ENCODE measurements at regions not wholly inside any gene's neighbourhood (a gene's known extent, or its start where the extent isn't known, plus 50 kb on each side); places are given as distances from the start of the nearest gene placed in this dataset.

DNA sequence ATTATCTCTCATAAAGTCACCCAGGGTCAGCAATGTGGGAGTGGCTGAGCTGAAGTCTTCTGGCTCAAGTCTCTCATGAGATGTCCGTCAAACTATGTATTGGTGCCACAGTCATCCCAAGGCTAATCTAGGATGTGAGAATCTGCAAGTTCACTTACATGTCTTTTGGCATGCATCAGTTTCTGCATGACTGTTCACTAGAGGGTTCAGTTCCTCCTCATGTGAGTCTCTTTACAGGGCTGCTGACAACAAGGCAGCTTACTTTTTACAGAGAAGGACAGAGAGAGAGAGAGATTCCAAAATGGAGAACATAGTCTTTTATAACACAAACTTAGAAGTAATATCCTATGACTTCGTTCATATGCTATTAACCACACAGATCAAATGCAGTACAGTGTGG, 328.8 kb upstream of the SLITRK1 start:
- TF ChIP-seq, protein P1, sequence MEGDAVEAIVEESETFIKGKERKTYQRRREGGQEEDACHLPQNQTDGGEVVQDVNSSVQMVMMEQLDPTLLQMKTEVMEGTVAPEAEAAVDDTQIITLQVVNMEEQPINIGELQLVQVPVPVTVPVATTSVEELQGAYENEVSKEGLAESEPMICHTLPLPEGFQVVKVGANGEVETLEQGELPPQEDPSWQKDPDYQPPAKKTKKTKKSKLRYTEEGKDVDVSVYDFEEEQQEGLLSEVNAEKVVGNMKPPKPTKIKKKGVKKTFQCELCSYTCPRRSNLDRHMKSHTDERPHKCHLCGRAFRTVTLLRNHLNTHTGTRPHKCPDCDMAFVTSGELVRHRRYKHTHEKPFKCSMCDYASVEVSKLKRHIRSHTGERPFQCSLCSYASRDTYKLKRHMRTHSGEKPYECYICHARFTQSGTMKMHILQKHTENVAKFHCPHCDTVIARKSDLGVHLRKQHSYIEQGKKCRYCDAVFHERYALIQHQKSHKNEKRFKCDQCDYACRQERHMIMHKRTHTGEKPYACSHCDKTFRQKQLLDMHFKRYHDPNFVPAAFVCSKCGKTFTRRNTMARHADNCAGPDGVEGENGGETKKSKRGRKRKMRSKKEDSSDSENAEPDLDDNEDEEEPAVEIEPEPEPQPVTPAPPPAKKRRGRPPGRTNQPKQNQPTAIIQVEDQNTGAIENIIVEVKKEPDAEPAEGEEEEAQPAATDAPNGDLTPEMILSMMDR (IDR thresholded peaks at IDR 0.05 in 8 of 11, conservative IDR thresholded peaks at IDR 0.05 in 3 of 11): no peak
- no peak for TF ChIP-seq POLR2A (IDR thresholded peaks at IDR 0.05)
